ENCODE measurements at regions not wholly inside any gene's neighbourhood (a gene's known extent, or its start where the extent isn't known, plus 50 kb on each side); places are given as distances from the start of the nearest gene placed in this dataset.
"Not testable (repeated sequence)": the region's sequence is repeated elsewhere in the genome, so short reads cannot be mapped to it uniquely, and the experiment has no call there.

DNA sequence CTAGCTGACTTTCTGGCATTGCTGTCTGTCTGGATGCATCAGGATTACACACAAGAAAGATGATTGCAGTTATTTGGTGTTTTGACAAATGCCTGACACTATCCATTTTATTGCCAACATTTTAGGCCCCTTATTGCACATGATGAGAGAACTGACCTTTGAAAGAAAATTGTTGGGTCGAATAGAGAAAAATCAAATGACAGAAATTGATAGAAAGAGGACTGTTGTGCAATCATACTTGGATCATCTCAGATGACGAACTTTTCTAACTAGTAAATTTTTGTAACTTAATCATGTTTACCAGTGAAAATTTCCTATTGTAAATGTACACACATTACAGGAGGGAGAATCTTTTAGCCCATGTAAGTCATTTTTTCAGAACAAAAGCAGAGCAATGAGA lies 251.5 kb upstream of the USP15 start:
- H3K4me1 ChIP-seq (ENCODE audit: control insufficient read depth, insufficient read depth, low read length): no peaks in the 10 kb centered on the region
- no peaks in the 10 kb centered on the region for H3K27me3 ChIP-seq (ENCODE audit: control insufficient read depth, insufficient read depth, low read length)
- no peak overlapping the region for H3K27ac ChIP-seq (ENCODE audit: low read length)
- H3K9me3 ChIP-seq (replicated peaks; ENCODE audit: control insufficient read depth, low read depth, low read length): no peaks in the 10 kb centered on the region
- H3K4me3 ChIP-seq (ENCODE audit: low read length): no peak overlapping the region
- DNase-seq: no peak
- WGBS (ENCODE audit: insufficient coverage): no CpG with 5 or more reads among the region's 2 CpGs
- H3K36me3 ChIP-seq (ENCODE audit: control insufficient read depth, insufficient read depth, low read length): no peaks in the 10 kb centered on the region

DNA sequence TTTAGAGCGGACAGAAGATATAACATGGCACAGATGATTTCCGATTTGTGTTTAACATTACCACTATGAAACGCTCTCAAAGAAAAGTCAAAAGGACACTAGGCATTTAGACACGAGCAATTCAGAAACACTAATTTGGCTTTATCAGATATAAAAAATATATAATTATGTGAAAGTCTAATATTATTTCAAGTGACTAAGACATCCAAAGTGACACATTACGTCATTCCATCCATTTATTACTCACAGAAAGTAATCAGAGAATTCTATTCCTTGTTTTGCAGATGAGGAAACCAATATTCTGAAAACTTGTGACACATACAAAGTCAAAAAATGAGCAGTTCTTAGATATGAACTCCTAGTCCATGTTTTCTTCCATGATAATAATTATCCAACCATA lies 250.8 kb upstream of the USP15 start:
- DNase-seq: no peak
- no peaks in the 10 kb centered on the region for H3K36me3 ChIP-seq (ENCODE audit: control insufficient read depth, insufficient read depth, low read length)
- H3K4me3 ChIP-seq (ENCODE audit: low read length): no peak overlapping the region
- no peaks in the 10 kb centered on the region for H3K9me3 ChIP-seq (replicated peaks; ENCODE audit: control insufficient read depth, low read depth, low read length)
- 80% methylated on average over 1 of the region's 5 CpGs for WGBS (ENCODE audit: insufficient coverage)
- no peak overlapping the region for H3K27ac ChIP-seq (ENCODE audit: low read length)
- H3K4me1 ChIP-seq (ENCODE audit: control insufficient read depth, insufficient read depth, low read length): no peaks in the 10 kb centered on the region
- H3K27me3 ChIP-seq (ENCODE audit: control insufficient read depth, insufficient read depth, low read length): no peaks in the 10 kb centered on the region

DNA sequence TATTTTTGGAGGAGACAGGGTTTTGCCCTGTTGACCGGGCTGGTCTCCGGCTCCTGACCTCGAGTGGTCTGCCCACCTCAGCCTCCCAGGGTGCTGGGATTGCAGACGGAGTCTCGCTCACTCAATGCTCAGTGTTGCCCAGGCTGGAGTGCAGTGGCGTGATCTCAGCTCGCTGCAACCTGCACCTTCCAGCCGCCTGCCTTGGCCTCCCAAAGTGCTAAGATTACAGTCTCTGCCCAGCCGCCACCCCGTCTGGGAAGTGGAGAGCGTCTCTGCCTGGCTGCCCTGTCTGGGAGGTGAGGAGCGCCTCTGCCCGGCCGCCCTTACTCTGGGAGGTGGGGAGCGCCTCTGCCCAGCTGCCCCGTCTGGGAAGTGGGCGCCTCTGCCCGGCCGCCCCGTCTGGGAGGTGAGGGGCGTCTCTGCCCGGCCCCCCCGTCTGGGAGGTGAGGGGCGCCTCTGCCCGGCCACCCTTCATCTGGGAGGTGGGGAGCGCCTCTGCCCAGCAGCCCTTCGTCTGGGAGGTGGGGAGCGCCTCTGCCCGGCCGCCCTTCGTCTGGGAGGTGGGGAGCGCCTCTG lies 249.8 kb upstream of the USP15 start:
- WGBS (ENCODE audit: insufficient coverage): 97% methylated on average over 20 of the region's 32 CpGs
- H3K36me3 ChIP-seq (ENCODE audit: control insufficient read depth, insufficient read depth, low read length); H3K27me3 ChIP-seq (ENCODE audit: control insufficient read depth, insufficient read depth, low read length); H3K4me3 ChIP-seq (ENCODE audit: low read length); H3K27ac ChIP-seq (ENCODE audit: low read length); H3K4me1 ChIP-seq (ENCODE audit: control insufficient read depth, insufficient read depth, low read length); DNase-seq; H3K9me3 ChIP-seq (replicated peaks; ENCODE audit: control insufficient read depth, low read depth, low read length): not testable (repeated sequence)

DNA sequence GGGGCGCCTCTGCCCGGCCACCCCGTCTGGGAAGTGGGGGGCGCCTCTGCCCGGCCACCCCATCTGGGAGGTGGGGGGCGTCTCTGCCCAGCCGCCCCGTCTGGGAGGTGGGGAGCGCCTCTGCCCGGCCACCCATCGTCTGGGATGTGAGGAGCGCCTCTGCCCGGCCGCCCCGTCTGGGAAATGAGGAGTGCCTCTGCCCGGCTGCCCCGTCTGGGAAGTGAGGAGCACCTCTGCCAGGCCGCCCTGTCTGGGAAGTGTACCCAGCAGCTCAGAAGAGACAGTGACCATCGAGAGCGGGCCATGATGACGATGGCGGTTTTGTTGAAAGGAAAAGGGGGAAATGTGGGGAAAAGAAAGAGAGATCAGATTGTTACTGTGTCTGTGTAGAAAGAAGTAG lies 249.2 kb upstream of the USP15 start:
- 94% methylated on average over 18 of the region's 22 CpGs for WGBS (ENCODE audit: insufficient coverage)
- not testable (repeated sequence) for H3K27me3 ChIP-seq (ENCODE audit: control insufficient read depth, insufficient read depth, low read length); DNase-seq; H3K36me3 ChIP-seq (ENCODE audit: control insufficient read depth, insufficient read depth, low read length); H3K27ac ChIP-seq (ENCODE audit: low read length); H3K4me1 ChIP-seq (ENCODE audit: control insufficient read depth, insufficient read depth, low read length); H3K9me3 ChIP-seq (replicated peaks; ENCODE audit: control insufficient read depth, low read depth, low read length); H3K4me3 ChIP-seq (ENCODE audit: low read length)

DNA sequence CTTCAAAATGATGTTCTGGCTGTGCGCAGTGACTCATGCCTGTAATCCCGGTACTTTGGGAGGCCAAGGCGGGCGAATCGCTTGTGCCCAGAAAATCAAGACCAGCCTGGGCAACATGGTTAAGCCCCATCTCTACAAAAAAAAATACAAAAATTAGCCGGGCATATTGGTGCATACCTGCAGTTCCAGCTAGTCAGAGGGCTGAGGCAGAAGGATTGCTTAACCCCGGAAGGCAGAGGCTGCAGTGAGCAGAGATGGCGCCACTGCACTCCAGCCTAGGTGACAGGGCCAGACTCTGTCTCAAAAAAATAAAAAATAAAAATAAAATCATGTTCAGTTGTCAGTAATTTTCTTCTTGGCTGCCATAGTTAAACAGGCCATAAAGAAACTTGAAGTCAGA lies 245.9 kb upstream of the USP15 start:
- 81% methylated on average over 3 of the region's 8 CpGs for WGBS (ENCODE audit: insufficient coverage)
- no peaks in the 10 kb centered on the region for H3K4me1 ChIP-seq (ENCODE audit: control insufficient read depth, insufficient read depth, low read length)
- no peaks in the 10 kb centered on the region for H3K27me3 ChIP-seq (ENCODE audit: control insufficient read depth, insufficient read depth, low read length)
- no peaks in the 10 kb centered on the region for H3K36me3 ChIP-seq (ENCODE audit: control insufficient read depth, insufficient read depth, low read length)
- no peak overlapping the region for H3K4me3 ChIP-seq (ENCODE audit: low read length)
- no peaks in the 10 kb centered on the region for H3K9me3 ChIP-seq (replicated peaks; ENCODE audit: control insufficient read depth, low read depth, low read length)
- no peak for DNase-seq
- H3K27ac ChIP-seq (ENCODE audit: low read length): no peak overlapping the region

DNA sequence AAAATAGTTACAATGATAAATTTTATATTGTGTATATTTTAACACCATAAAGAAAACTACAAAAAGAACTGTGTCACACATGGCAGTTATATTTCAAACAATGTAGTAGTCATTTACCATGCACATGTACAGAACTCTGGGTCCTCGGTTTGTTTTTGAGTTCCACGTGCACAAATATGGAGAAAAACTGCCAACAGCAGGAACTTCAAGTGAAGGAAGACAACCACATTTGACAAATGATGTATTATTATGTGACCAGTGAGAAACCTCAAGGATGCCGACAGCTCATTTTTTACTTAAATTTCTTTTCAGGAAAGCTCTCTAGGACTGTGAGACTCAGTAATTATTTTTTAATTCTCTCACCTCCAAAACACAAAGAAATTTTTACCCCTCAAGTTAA lies 244.2 kb upstream of the USP15 start:
- no CpG with 5 or more reads among the region's 3 CpGs for WGBS (ENCODE audit: insufficient coverage)
- DNase-seq: no peak
- no peaks in the 10 kb centered on the region for H3K27me3 ChIP-seq (ENCODE audit: control insufficient read depth, insufficient read depth, low read length)
- no peaks in the 10 kb centered on the region for H3K4me1 ChIP-seq (ENCODE audit: control insufficient read depth, insufficient read depth, low read length)
- H3K9me3 ChIP-seq (replicated peaks; ENCODE audit: control insufficient read depth, low read depth, low read length): no peaks in the 10 kb centered on the region
- H3K4me3 ChIP-seq (ENCODE audit: low read length): no peak overlapping the region
- no peak overlapping the region for H3K27ac ChIP-seq (ENCODE audit: low read length)
- no peaks in the 10 kb centered on the region for H3K36me3 ChIP-seq (ENCODE audit: control insufficient read depth, insufficient read depth, low read length)

DNA sequence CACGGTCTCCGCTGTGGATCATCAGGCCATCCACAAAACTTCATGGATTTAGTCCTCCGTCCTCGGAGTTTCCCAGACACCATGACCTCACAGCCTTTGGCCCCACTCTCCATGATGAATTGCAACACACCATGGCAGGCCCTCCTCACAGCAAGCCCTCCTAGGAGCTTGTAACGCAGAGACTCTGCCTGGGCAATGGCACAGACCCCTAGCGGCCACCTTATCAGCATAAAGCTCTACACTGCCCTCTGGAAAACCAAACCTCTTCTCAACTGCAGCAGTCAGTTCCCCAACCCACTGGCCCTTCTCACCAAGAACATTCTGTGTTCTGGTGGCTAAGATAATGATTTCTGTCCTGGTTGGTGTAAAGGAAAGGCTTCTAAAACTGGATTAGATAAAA lies 238.4 kb upstream of the USP15 start:
- no peaks in the 10 kb centered on the region for H3K27me3 ChIP-seq (ENCODE audit: control insufficient read depth, insufficient read depth, low read length)
- H3K9me3 ChIP-seq (replicated peaks; ENCODE audit: control insufficient read depth, low read depth, low read length): no peaks in the 10 kb centered on the region
- H3K27ac ChIP-seq (ENCODE audit: low read length): no peak overlapping the region
- no peaks in the 10 kb centered on the region for H3K4me1 ChIP-seq (ENCODE audit: control insufficient read depth, insufficient read depth, low read length)
- H3K36me3 ChIP-seq (ENCODE audit: control insufficient read depth, insufficient read depth, low read length): no peaks in the 10 kb centered on the region
- DNase-seq: no peak
- H3K4me3 ChIP-seq (ENCODE audit: low read length): no peak overlapping the region
- WGBS (ENCODE audit: insufficient coverage): 96% methylated on average over 4 of the region's 6 CpGs

DNA sequence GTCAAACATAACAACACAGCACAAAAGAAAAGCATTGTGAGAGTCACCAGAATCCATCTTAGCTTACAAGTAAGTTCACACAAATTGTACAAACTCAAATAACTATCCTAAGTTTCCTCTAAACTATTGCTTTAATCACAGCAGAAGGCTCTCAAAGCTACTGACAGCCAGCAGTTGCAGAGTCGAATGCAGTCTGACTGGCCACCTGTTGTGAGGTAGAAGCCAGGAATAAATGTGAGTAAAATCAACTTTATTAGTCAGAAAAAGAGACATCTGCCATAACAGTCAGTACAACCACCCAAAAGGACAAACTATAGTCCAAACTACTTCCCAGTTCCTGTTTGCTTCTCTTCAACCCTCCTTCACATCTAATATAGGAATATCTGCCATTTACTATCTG lies 231.7 kb upstream of the USP15 start:
- no CpG with 5 or more reads among the region's 1 CpG for WGBS (ENCODE audit: insufficient coverage)

DNA sequence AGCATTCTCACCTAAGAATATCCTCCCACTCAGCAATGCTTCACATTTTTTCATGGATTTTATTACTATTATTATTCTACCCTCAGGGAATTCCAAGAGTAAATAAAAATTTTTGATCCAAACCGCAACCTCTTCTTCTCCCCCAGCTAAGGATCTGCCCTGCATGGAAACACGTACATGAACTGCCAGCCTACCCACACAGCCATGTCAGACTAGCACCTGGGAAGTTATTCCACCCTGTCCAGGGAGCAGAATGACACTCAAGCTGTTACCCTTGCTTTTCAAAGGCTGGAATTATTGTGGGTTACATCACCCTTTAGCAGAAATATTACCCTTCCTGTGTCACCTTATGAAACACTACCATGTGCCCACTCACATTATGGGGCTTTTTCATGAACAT lies 227.3 kb upstream of the USP15 start:
- H3K27ac ChIP-seq (ENCODE audit: low read length): no peak overlapping the region
- no peaks in the 10 kb centered on the region for H3K4me1 ChIP-seq (ENCODE audit: control insufficient read depth, insufficient read depth, low read length)
- no peaks in the 10 kb centered on the region for H3K27me3 ChIP-seq (ENCODE audit: control insufficient read depth, insufficient read depth, low read length)
- no peak overlapping the region for H3K4me3 ChIP-seq (ENCODE audit: low read length)
- H3K36me3 ChIP-seq (ENCODE audit: control insufficient read depth, insufficient read depth, low read length): no peaks in the 10 kb centered on the region
- H3K9me3 ChIP-seq (replicated peaks; ENCODE audit: control insufficient read depth, low read depth, low read length): no peaks in the 10 kb centered on the region
- WGBS (ENCODE audit: insufficient coverage): 38% methylated on average over 1 of the region's 2 CpGs
- DNase-seq: no peak

More for the DNA sequence above, 231.7 kb upstream of the USP15 start:
- Histone ChIP-seq H3K36me3 (ENCODE audit: control insufficient read depth, insufficient read depth, low read length) (no peaks in the 10 kb centered on the region), H3K27ac (ENCODE audit: low read length) (no peak overlapping the region), H3K4me1 (ENCODE audit: control insufficient read depth, insufficient read depth, low read length) (no peaks in the 10 kb centered on the region), H3K9me3 (replicated peaks; ENCODE audit: control insufficient read depth, low read depth, low read length) (no peaks in the 10 kb centered on the region), H3K27me3 (ENCODE audit: control insufficient read depth, insufficient read depth, low read length) (no peaks in the 10 kb centered on the region), H3K4me3 (ENCODE audit: low read length) (no peak overlapping the region)
- no peak for DNase-seq

DNA sequence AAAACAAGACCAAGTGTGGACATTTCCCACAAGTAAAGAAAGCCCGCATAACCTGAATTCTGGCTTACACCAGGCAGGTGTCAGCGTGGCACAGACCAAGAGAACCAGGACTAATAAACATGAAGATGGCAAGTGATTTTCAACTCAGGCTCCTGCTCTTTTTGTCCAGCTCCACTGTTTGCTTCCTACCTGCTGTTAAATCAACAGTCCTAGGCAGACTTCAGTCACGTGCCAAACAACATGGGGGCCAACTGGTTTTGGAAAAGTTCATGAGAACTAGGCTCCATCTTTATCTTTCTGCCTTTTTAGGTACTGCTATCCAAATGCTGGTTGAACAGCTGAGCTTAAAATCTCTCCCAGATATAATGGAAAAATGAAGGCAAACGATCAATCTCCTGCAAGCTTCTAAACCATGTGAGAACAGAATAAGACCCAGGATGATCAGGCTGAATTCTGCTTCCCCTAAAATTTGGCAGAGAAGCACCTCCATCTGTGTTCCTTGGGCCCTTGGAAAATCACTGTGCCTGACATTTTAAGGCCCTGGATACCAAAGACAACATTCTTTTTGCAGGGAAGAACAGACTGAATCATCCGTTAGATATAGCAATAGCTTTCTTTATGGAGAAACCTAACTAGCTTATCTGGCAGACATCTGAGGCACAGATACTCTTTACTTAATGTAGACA lies 215.6 kb upstream of the USP15 start:
- 95% methylated on average over 2 of the region's 5 CpGs for WGBS (ENCODE audit: insufficient coverage)
- peak; percentile 88 for DNase-seq

DNA sequence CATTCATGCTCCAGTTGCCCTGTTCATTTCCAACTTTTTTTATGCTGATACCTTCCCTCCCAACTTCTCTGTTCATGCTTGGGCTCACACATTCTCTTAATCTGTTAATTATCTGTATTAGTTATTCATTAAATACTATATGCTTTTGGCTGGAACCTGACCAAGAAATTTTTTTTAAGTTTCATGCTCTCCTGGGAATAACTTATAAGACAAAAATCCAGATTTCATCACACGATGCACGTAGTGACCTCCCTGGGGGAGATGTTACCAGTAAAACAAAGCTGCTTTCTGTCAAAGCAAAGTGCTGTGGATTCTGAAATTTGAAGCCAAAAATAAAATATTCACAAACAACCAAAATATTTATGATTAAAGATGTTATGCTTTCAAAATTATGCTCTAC lies 215.0 kb upstream of the USP15 start:
- H3K27me3 ChIP-seq (ENCODE audit: control insufficient read depth, insufficient read depth, low read length): no peaks in the 10 kb centered on the region
- no CpG with 5 or more reads among the region's 2 CpGs for WGBS (ENCODE audit: insufficient coverage)
- no peak overlapping the region for H3K27ac ChIP-seq (ENCODE audit: low read length)
- H3K4me3 ChIP-seq (ENCODE audit: low read length): no peak overlapping the region
- peak; percentile 56 for DNase-seq
- H3K9me3 ChIP-seq (replicated peaks; ENCODE audit: control insufficient read depth, low read depth, low read length): no peaks in the 10 kb centered on the region
- no peaks in the 10 kb centered on the region for H3K4me1 ChIP-seq (ENCODE audit: control insufficient read depth, insufficient read depth, low read length)
- no peaks in the 10 kb centered on the region for H3K36me3 ChIP-seq (ENCODE audit: control insufficient read depth, insufficient read depth, low read length)

More for the DNA sequence above, 215.6 kb upstream of the USP15 start:
- H3K4me1 ChIP-seq (ENCODE audit: control insufficient read depth, insufficient read depth, low read length): no peaks in the 10 kb centered on the region
- H3K36me3 ChIP-seq (ENCODE audit: control insufficient read depth, insufficient read depth, low read length): no peaks in the 10 kb centered on the region
- H3K9me3 ChIP-seq (replicated peaks; ENCODE audit: control insufficient read depth, low read depth, low read length): no peaks in the 10 kb centered on the region
- H3K27ac ChIP-seq (ENCODE audit: low read length): peak overlapping the region; percentile 25
- H3K4me3 ChIP-seq (ENCODE audit: low read length): no peak overlapping the region
- H3K27me3 ChIP-seq (ENCODE audit: control insufficient read depth, insufficient read depth, low read length): no peaks in the 10 kb centered on the region

Data from muscle of leg (tissue), 3 donors.